T-cell (primary cell): ENCODE measurements at regions not wholly inside any gene's neighbourhood (a gene's known extent, or its start where the extent isn't known, plus 50 kb on each side); places are given as distances from the start of the nearest gene placed in this dataset.

ENCODE experiments used
- ATAC-seq, 4 experiments: fragments of 200-7000 bp in 3 of 4; fragments of 150-1000 bp in 1 of 4; cut with Tn5 transposase; replicated peaks in 1 of 4; 1 replicate in 3 of 4; 2 replicates in 1 of 4; pipeline ENCODE4 v1.10.0; 2021; ENCODE audit warnings: moderate library complexity in 3 of 4, mild to moderate bottlenecking in 2 of 4, moderate number of reproducible peaks in 1 of 4
- CTCF ChIA-PET, 2 donors: fragments of 300-600 bp; sonication (Branson Sonifier 250); formaldehyde crosslinking; loops; one replicate each; lab custom pipeline; 2022; ENCODE audit warnings: antibody characterized with exemption in 2 of 2; lab: Charles Lee
- POLR2A ChIA-PET, 2 donors: fragments of 300-600 bp; sonication (Branson Sonifier 250); formaldehyde crosslinking; loops; one replicate each; lab custom pipeline; 2022; ENCODE audit warnings: antibody characterized with exemption in 2 of 2; lab: Charles Lee
- DNase-seq, 35 experiments: peaks; one replicate each; pipeline versions ENCODE4 v3.0.0 to v3.0.0-alpha.2; 2013 to 2023
- H3K27ac ChIP-seq: one replicate; pipeline ENCODE4 v1.5.1; 2013; ENCODE audit warnings: low read length
- H3K27me3 ChIP-seq, 2 experiments: replicated peaks in 1 of 2; 1 replicate in 1 of 2; 2 replicates in 1 of 2; pipeline versions ENCODE4 v1.6.1 to v1.7.0; 2013; ENCODE audit warnings: low read length in 1 of 2, mixed read lengths in 1 of 2; ENCODE audit not compliant: control insufficient read depth in 2 of 2, insufficient read depth in 2 of 2; ENCODE audit errors: extremely low read depth in 1 of 2
- H3K36me3 ChIP-seq, 2 donors: 1 replicate in 1 of 2; 2 replicates in 1 of 2; pipeline versions ENCODE4 v1.6.1 to v1.7.0; 2013; ENCODE audit warnings: low read length in 1 of 2; ENCODE audit not compliant: control insufficient read depth in 2 of 2, insufficient read depth in 1 of 2; ENCODE audit errors: extremely low read depth in 1 of 2
- H3K4me1 ChIP-seq, 2 experiments: 1 replicate in 1 of 2; 2 replicates in 1 of 2; pipeline versions ENCODE4 v1.6.1 to v1.7.0; 2013; ENCODE audit warnings: low read length in 2 of 2, mixed read lengths in 1 of 2; ENCODE audit not compliant: insufficient read depth in 2 of 2, control insufficient read depth in 1 of 2; ENCODE audit errors: extremely low read depth in 1 of 2
- H3K4me3 ChIP-seq, 2 donors: 1 replicate in 1 of 2; 2 replicates in 1 of 2; pipeline versions ENCODE4 v1.5.1 to v1.7.0; 2013; ENCODE audit warnings: mild to moderate bottlenecking in 2 of 2, low read length in 1 of 2, moderate library complexity in 1 of 2; ENCODE audit not compliant: control insufficient read depth in 1 of 2; ENCODE audit errors: extremely low read depth in 1 of 2
- H3K9me3 ChIP-seq: 2 replicates; pipeline ENCODE4 v1.7.0; 2013
- H3K27ac Mint-ChIP-seq, 2 donors: one replicate each; pipeline ENCODE4 v1.8.0; 2020 to 2021; ENCODE audit warnings: mild to moderate bottlenecking in 2 of 2, mixed read lengths in 2 of 2
- H3K27me3 Mint-ChIP-seq, 2 donors: one replicate each; pipeline ENCODE4 v1.8.0; 2021 to 2022; ENCODE audit warnings: mixed read lengths in 2 of 2
- H3K36me3 Mint-ChIP-seq: one replicate; pipeline ENCODE4 v1.8.0; 2021; ENCODE audit warnings: mixed read lengths
- H3K4me1 Mint-ChIP-seq, 3 donors: one replicate each; pipeline ENCODE4 v1.8.0; 2020 to 2022; ENCODE audit warnings: mixed read lengths in 3 of 3, mild to moderate bottlenecking in 1 of 3
- H3K4me3 Mint-ChIP-seq, 3 donors: one replicate each; pipeline ENCODE4 v1.8.0; 2020 to 2022; ENCODE audit warnings: mild to moderate bottlenecking in 3 of 3, mixed read lengths in 3 of 3, moderate library complexity in 3 of 3
- H3K9me3 Mint-ChIP-seq, 3 donors: one replicate each; pipeline ENCODE4 v1.8.0; 2020 to 2022; ENCODE audit warnings: mixed read lengths in 3 of 3
- WGBS: methylation state at CpG from one replicate; pipeline ENCODE4 v1.1.5; 2013; ENCODE audit warnings: missing lambda C conversion rate; ENCODE audit not compliant: insufficient coverage; 5-methylcytosine and 5-hydroxymethylcytosine counted together

DNA sequence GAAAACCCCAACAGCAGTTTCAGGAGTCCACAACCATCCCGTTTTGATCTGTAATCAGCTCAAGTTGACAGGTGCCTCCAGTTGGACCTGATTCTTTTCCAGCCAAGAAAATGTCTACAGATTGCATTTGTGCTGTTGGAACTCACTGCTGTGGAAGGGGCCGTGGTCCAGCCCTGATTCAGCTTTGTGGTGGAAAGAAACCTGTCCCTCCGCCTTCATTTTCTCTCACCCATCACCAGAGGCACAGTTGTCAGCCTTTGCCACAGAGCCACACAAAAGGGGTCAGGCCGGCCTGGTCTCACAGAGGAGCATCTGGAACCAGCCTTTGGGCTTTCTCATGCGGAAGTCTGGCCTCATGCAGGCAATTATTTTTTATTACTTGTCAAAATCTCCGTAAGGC lies 483.6 kb downstream of the GADD45G start:
- no peak overlapping the region for H3K4me3 ChIP-seq
- ATAC-seq = no peak
- Mint-ChIP-seq H3K4me1 (peaks cover 15 to 16% (median 16%) of the 10 kb centered on the region in 3 donors), H3K9me3 (no peaks in the 10 kb centered on the region), H3K27me3 (peaks cover 4 to 18% of the 10 kb centered on the region in 2 donors), H3K36me3 (no peaks in the 10 kb centered on the region), H3K27ac (no peak overlapping the region), H3K4me3 (no peak overlapping the region)
- no peak for DNase-seq
- H3K36me3 ChIP-seq = no peaks in the 10 kb centered on the region
- WGBS = 60% methylated on average over 1 of the region's 6 CpGs
- CTCF ChIA-PET = no interaction called here
- POLR2A ChIA-PET = no interaction called here
- H3K27me3 ChIP-seq = peaks cover 0 to 16% of the 10 kb centered on the region in 2 experiments
- H3K4me1 ChIP-seq = peaks cover 11 to 16% of the 10 kb centered on the region in 2 experiments
- no peak overlapping the region for H3K27ac ChIP-seq
- H3K9me3 ChIP-seq = no peaks in the 10 kb centered on the region

- ATAC-seq (no peak), DNase-seq (no peak)
- H3K4me3 Mint-ChIP-seq = no peak overlapping the region
- peaks cover 15 to 18% of the 10 kb centered on the region in 2 experiments for H3K4me1 ChIP-seq
- H3K27me3 Mint-ChIP-seq = peaks cover 6 to 17% of the 10 kb centered on the region in 2 donors
- peaks cover 17 to 20% (median 20%) of the 10 kb centered on the region in 3 donors for H3K4me1 Mint-ChIP-seq
- no peak overlapping the region for H3K27ac Mint-ChIP-seq
- no peaks in the 10 kb centered on the region for H3K9me3 ChIP-seq
- H3K27me3 ChIP-seq = peaks cover 0 to 19% of the 10 kb centered on the region in 2 experiments
- CTCF ChIA-PET = no interaction called here
- H3K4me3 ChIP-seq = no peak overlapping the region
- WGBS = 67% methylated on average over 1 of the region's 4 CpGs
- H3K27ac ChIP-seq = no peak overlapping the region
- POLR2A ChIA-PET = no interaction called here
- H3K36me3 Mint-ChIP-seq = no peaks in the 10 kb centered on the region
- H3K9me3 Mint-ChIP-seq = no peaks in the 10 kb centered on the region
- no peaks in the 10 kb centered on the region for H3K36me3 ChIP-seq
These were observed 484.0 kb downstream of the GADD45G start for GRCh38 chr9:90088856-90089255.

DNA sequence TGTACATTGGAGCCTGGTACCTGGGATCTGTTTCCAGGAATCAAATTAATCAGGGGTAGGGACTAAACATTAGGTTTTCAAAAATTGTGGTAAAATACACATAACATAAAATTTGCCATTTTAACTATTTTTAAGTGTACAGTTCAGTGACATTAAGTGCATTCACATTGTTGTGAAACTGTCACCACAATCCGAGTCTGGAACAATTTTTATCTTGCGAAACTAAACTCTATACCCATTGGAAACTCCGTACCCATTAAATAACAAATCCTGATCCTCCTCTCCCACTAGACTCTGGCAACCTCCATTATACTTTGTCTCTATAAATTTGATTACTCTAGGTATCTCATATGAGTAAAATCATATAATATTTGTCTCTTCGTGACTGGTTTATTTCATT lies 486.2 kb downstream of the GADD45G start:
- ChIA-PET CTCF (no interaction called here), POLR2A (no interaction called here)
- H3K4me3 Mint-ChIP-seq = no peak overlapping the region
- H3K4me1 Mint-ChIP-seq = peaks cover 17 to 25% (median 22%) of the 10 kb centered on the region in 3 donors
- DNase-seq (no peak), ATAC-seq (no peak)
- Histone ChIP-seq H3K27me3 (peaks cover 0 to 25% of the 10 kb centered on the region in 2 experiments), H3K27ac (no peak overlapping the region), H3K4me3 (no peak overlapping the region), H3K36me3 (no peaks in the 10 kb centered on the region), H3K9me3 (no peaks in the 10 kb centered on the region), H3K4me1 (peaks cover 18 to 19% of the 10 kb centered on the region in 2 experiments)
- peak overlapping the region in 1 of 2 donors; percentile 16 for H3K27ac Mint-ChIP-seq
- peaks cover 6 to 13% of the 10 kb centered on the region in 2 donors for H3K27me3 Mint-ChIP-seq
- no CpG with 5 or more reads among the region's 4 CpGs for WGBS
- H3K9me3 Mint-ChIP-seq = no peaks in the 10 kb centered on the region
- H3K36me3 Mint-ChIP-seq = no peaks in the 10 kb centered on the region

- H3K27ac ChIP-seq = no peak overlapping the region
These were observed 487.7 kb downstream of the GADD45G start for GRCh38 chr9:90092508-90092907.

DNA sequence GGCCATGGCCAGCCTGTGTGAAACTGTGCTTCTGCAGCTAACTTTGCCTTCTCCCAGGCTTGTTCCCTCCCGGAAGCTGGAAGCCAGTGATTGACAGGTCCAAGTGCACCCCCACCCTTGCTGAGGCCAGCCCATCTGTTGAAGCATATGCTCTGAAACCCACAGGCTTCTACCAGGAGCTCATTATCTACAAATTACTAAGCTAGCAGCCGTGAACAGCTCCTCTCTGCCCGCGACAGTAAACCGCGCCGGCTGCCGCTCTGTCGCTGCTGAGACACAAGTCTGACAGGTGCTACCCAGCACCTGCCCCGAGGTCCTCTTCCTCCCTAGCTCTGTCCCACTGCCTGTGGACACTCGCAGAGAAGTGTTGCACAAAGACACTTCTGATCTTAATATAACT lies 490.9 kb downstream of the GADD45G start:
- H3K4me3 Mint-ChIP-seq = no peak overlapping the region
- no peaks in the 10 kb centered on the region for H3K36me3 Mint-ChIP-seq
- Histone ChIP-seq H3K9me3 (no peaks in the 10 kb centered on the region), H3K27ac (no peak overlapping the region), H3K4me3 (no peak overlapping the region), H3K4me1 (peaks cover 19 to 21% of the 10 kb centered on the region in 2 experiments), H3K36me3 (no peaks in the 10 kb centered on the region), H3K27me3 (peaks cover 0 to 43% of the 10 kb centered on the region in 2 experiments)
- ATAC-seq (no peak), DNase-seq (no peak)
- CTCF ChIA-PET = interaction anchor here (0.9 to 1.0 kb wide), 2 partner anchors 493 to 498 kb away, joined by 3 read pairs; no protein-coding TSS in a partner anchor
- WGBS = 39% methylated on average over 10 of the region's 11 CpGs
- H3K9me3 Mint-ChIP-seq = no peaks in the 10 kb centered on the region
- H3K27ac Mint-ChIP-seq = no peak overlapping the region
- POLR2A ChIA-PET = no interaction called here
- peaks cover 17 to 28% (median 22%) of the 10 kb centered on the region in 3 donors for H3K4me1 Mint-ChIP-seq
- peaks cover 6 to 11% of the 10 kb centered on the region in 2 donors for H3K27me3 Mint-ChIP-seq

More at GRCh38 chr9:90092508-90092907, 487.7 kb downstream of the GADD45G start:
- DNase-seq (peak in 16 of 35 experiments; percentile 1 to 46 (median 13)), ATAC-seq (peak; percentile 56 to 95 (median 66))
- Histone ChIP-seq H3K9me3 (no peaks in the 10 kb centered on the region), H3K27me3 (peaks cover 0 to 35% of the 10 kb centered on the region in 2 experiments), H3K4me1 (peaks cover 19 to 21% of the 10 kb centered on the region in 2 experiments), H3K36me3 (no peaks in the 10 kb centered on the region), H3K4me3 (no peak overlapping the region)
- no peaks in the 10 kb centered on the region for H3K36me3 Mint-ChIP-seq
- peaks cover 17 to 28% (median 22%) of the 10 kb centered on the region in 3 donors for H3K4me1 Mint-ChIP-seq
- CTCF ChIA-PET = interaction anchor here in 1 of 2 donors (0.6 kb wide), 1 partner anchor 12 kb away, joined by 3 read pairs; no protein-coding TSS in a partner anchor
- peak overlapping the region in 1 of 2 donors; percentile 34 for H3K27ac Mint-ChIP-seq
- WGBS = 7% methylated on average over 2 of the region's 4 CpGs
- peaks cover 10 to 11% of the 10 kb centered on the region in 2 donors for H3K27me3 Mint-ChIP-seq
- no peaks in the 10 kb centered on the region for H3K9me3 Mint-ChIP-seq
- peak overlapping the region in 1 of 3 donors; percentile 74 for H3K4me3 Mint-ChIP-seq
- POLR2A ChIA-PET = no interaction called here

DNA sequence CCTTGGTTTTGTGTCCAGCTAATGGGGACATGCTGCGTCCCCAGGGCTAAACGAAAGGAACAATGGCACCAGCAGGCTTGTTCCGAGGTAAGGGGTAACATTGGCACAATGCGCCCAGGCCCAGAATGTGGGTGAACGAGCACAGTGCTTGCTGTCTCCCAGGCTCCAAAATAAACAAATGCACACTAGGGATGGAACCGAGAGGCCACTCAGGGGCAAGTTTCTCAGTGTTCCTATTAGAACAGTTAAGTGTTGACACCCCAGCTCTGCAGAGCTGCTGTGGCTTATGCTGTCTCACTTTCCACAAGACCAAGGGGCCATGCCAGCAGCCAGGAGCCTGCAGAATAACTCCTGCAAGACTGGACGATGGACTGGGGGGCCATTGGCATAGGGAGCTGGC lies 492.4 kb downstream of the GADD45G start:
- no peaks in the 10 kb centered on the region for H3K36me3 ChIP-seq
- H3K9me3 Mint-ChIP-seq = no peaks in the 10 kb centered on the region
- 66% methylated on average over 2 of the region's 7 CpGs for WGBS
- no peak overlapping the region for H3K4me3 ChIP-seq
- no peak overlapping the region for H3K4me3 Mint-ChIP-seq
- peaks cover 4 to 11% of the 10 kb centered on the region in 2 donors for H3K27me3 Mint-ChIP-seq
- H3K4me1 ChIP-seq = peaks cover 16 to 23% of the 10 kb centered on the region in 2 experiments
- DNase-seq (no peak), ATAC-seq (no peak)
- ChIA-PET CTCF (interaction anchor here (0.5 to 0.7 kb wide), 2 partner anchors 45 to 499 kb away, joined by 4 read pairs; no protein-coding TSS in a partner anchor), POLR2A (interaction anchor here in 1 of 2 donors (0.6 kb wide), 1 partner anchor 519 kb away, joined by 3 read pairs; no protein-coding TSS in a partner anchor)
- H3K4me1 Mint-ChIP-seq = peaks cover 17 to 24% (median 20%) of the 10 kb centered on the region in 3 donors
- no peak overlapping the region for H3K27ac Mint-ChIP-seq
- H3K27ac ChIP-seq = no peak overlapping the region
- H3K9me3 ChIP-seq = no peaks in the 10 kb centered on the region
- peaks cover 0 to 39% of the 10 kb centered on the region in 2 experiments for H3K27me3 ChIP-seq
- no peaks in the 10 kb centered on the region for H3K36me3 Mint-ChIP-seq
